D721Med (cell line): ENCODE measurements at regions not wholly inside any gene's neighbourhood (a gene's known extent, or its start where the extent isn't known, plus 50 kb on each side); places are given as distances from the start of the nearest gene placed in this dataset.
"Not testable (repeated sequence)": the region's sequence is repeated elsewhere in the genome, so short reads cannot be mapped to it uniquely, and the experiment has no call there.

Experiments
- DNase-seq: peaks from one replicate; pipeline ENCODE4 v3.0.0; 2011; ENCODE audit warnings: low spot score; ENCODE audit not compliant: insufficient read length
- FAIRE-seq: peaks from 2 replicates; lab custom pipeline; 2011; peaks lifted over from hg19 to GRCh38; lab: Jason Lieb, UNC
- TF ChIP-seq, protein P1 (sequence below): IDR thresholded peaks from 2 replicates; pipeline ENCODE4 v1.5.1; 2012; ENCODE audit warnings: mild to moderate bottlenecking, control low read depth; ENCODE audit not compliant: insufficient read depth; ENCODE audit errors: missing control alignments

DNA sequence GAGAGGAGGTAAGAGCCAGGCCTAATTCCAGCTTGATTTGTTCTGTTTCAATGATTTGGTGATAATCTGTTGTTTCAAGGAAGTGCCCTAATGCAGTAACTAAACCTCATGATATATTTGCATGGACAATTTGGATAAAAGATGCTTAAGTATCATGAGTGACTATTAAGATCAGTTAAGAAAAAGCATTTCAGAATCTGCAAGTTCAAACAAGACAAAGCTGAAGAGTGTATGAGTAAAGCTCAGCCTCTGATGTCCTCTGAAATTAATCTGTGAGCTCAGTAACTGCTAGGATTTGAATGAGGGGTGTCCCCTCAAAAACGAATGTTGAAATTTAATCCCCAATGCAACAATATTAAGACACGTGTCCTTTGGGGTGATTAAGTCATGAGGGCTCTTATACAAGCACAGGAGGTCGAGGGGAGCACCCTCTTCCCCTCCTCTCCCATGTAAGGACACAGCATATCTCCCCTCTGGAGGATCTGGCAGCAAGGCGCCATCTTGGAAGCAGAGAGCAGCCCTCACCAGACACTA lies 949.2 kb downstream of the GALC start:
- FAIRE-seq = no peak
- DNase-seq = no peak
- TF ChIP-seq, protein P1, sequence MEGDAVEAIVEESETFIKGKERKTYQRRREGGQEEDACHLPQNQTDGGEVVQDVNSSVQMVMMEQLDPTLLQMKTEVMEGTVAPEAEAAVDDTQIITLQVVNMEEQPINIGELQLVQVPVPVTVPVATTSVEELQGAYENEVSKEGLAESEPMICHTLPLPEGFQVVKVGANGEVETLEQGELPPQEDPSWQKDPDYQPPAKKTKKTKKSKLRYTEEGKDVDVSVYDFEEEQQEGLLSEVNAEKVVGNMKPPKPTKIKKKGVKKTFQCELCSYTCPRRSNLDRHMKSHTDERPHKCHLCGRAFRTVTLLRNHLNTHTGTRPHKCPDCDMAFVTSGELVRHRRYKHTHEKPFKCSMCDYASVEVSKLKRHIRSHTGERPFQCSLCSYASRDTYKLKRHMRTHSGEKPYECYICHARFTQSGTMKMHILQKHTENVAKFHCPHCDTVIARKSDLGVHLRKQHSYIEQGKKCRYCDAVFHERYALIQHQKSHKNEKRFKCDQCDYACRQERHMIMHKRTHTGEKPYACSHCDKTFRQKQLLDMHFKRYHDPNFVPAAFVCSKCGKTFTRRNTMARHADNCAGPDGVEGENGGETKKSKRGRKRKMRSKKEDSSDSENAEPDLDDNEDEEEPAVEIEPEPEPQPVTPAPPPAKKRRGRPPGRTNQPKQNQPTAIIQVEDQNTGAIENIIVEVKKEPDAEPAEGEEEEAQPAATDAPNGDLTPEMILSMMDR = no peak

DNA sequence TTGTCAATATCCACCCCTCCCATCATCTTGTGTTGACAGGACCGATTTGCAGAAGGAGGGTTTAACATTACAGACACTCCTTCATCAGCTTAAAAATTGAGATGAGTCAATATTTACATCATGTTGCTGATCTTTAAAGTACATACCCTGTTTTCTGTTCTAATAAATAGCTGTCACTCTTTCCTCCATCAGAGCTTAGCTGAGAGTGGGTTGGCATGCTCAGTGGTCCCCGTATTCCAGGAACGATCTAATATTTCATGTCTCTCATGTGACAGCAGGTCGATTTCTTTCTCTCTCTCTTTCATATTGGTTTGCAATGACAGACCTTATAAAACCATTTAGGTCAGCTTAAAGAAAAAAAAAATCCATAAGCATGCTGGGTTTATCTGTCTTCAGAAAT lies 950.6 kb downstream of the GALC start:
- TF ChIP-seq, protein P1 = no peak

DNA sequence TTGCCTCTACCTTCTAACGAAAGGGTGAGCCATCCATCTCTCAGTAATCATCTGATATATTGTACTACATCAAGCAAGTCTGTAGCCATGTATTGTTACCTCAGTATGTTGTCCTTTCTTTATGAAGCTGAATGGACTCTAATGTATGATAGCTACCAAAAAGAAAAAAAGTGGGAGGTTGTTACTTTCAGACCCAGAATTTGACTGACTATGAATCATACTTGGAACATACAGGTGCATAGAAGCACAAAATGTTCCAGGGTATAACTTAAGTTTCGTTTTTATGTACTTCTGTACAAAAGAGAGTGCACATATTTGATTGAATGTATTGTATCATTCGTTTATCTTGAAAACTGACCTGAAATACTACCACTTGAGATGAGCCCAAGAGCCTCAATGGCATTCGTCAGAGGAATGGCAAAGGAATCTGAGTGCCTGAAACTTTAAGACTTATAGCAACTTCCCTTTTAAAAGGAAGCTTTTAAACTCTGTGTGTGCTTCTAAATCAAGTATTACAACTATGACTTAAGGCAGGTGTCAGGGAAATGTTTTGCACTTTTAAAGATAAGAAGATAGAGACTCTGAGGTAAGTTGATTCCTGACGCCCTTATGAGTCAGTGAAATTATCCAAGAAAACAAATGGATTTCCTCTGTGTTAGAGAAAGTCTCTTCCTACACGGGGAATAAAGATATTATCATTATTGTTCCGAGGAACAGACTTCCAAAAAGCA lies 951.5 kb downstream of the GALC start:
- TF ChIP-seq, protein P1 = no peak
- FAIRE-seq (no peak), DNase-seq (no peak)

More for the DNA sequence above, 950.6 kb downstream of the GALC start:
- no peak for FAIRE-seq
- no peak for DNase-seq

DNA sequence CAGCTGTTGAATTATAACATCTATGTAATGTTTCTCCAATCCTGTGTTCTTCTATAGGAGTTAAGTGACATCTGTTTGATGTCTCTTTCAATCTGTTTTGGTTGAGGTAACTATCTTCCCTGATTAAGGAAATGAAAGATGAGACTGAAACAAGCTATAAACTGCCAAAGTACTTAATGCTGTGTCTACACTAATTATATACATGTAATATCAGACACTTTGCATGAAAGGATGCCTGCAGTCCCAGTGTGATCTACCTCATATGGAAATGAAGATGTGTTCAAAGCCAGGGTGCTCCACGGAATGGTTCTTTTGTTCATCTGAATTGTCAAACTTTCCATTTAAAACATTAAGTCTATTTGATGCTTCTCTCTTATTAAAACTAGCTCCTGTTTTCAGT lies 958.3 kb downstream of the GALC start:
- no peak for FAIRE-seq
- TF ChIP-seq, protein P1 = no peak

DNA sequence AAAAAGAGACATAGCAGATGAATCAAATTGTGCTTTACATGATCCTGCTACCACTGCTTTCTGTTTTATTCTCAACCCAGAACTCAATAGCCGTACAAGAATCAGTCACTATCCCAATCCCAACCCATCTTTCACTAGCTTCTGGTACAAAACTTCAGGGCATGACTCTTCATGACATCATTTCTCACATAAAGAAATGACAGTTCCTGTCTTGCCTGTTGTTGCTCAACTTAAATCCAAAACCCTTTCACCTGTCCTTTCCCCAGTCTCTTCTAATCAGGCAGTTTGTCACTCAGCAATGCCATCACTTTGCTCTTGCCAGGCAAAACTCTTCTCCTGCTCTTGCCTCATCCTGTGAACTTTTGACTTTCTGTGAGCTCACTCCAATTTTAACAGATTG lies 962.8 kb downstream of the GALC start:
- DNase-seq = no peak
- TF ChIP-seq, protein P1 = no peak

More for the DNA sequence above, 958.3 kb downstream of the GALC start:
- no peak for DNase-seq

DNA sequence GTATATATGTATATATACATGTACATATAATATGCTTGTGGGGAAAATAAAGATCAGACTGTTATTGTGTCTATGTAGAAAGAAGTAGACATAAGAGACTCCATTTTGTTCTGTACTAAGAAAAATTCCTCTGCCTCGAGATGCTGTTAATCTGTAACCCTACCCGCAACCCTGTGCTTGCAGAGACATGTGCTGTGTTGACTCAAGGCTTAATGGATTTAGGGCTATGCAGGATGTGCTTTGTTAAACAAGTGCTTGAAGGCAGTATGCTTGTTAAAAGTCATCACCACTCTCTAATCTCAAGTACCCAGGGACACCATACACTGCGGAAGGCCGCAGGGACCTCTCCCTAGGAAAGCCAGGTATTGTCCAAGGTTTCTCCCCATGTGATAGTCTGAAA lies 972.9 kb downstream of the GALC start:
- DNase-seq, FAIRE-seq: not testable (repeated sequence)

More for the DNA sequence above, 962.8 kb downstream of the GALC start:
- FAIRE-seq = no peak

DNA sequence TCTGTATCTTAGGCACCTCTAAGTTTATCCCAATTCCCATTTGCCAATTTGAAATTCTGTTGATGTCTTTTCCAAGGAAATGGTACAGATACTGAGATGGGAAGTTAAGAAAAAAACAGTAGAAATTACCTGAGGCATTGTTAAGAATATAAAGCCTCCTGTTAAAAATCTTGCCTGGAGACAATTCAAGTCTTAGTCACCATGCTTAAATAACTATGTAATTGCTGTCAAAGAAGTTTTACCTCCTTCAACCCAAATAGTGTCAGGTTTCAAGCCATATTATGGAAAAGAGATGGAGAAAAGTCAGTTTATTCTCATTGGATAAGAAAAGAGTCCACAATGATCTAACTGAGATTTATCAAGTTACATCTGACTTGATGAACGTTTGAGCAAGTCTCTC lies 974.7 kb downstream of the GALC start:
- DNase-seq (no peak), FAIRE-seq (no peak)

More for the DNA sequence above, 974.7 kb downstream of the GALC start:
- TF ChIP-seq, protein P1 = no peak
